HepG2 (cell line): ENCODE measurements at regions not wholly inside any gene's neighbourhood (a gene's known extent, or its start where the extent isn't known, plus 50 kb on each side); places are given as distances from the start of the nearest gene placed in this dataset.

ENCODE experiments used
- HMGA1 ChIP-seq: sonication (generic); formaldehyde crosslinking; conservative IDR thresholded peaks from 2 replicates; pipeline ENCODE4 v1.4.0; 2020; ENCODE audit warnings: missing genetic modification reagents
- HNF4A ChIP-seq: sonication (generic); formaldehyde crosslinking; IDR thresholded peaks from 2 replicates; pipeline ENCODE4 v1.4.0; 2020; ENCODE audit warnings: missing genetic modification reagents
- KAT2B ChIP-seq: fragments of 150-350 bp; IDR thresholded peaks from 2 replicates; pipeline ENCODE4 v1.6.1; 2014; ENCODE audit warnings: low read depth, low read length, borderline replicate concordance
- KMT2A ChIP-seq: sonication (generic); formaldehyde crosslinking; IDR thresholded peaks from 2 replicates; pipeline ENCODE4 v1.4.0; 2020; ENCODE audit warnings: missing genetic modification reagents
- NFYB ChIP-seq: sonication (generic); formaldehyde crosslinking; IDR thresholded peaks from 2 replicates; pipeline ENCODE4 v1.4.0; 2020; ENCODE audit warnings: missing genetic modification reagents
- PAF1 ChIP-seq: IDR thresholded peaks from 2 replicates; pipeline ENCODE4 v1.6.1; 2016; ENCODE audit warnings: missing genetic modification reagents, missing compliant biosample characterization
- PPARG ChIP-seq: conservative IDR thresholded peaks from 2 replicates; pipeline ENCODE4 v1.6.1; 2016; ENCODE audit warnings: missing biosample characterization, missing genetic modification reagents
- TAF1 ChIP-seq: sonication (generic); formaldehyde crosslinking; IDR thresholded peaks from 2 replicates; pipeline ENCODE4 v1.4.0; 2020; ENCODE audit warnings: missing genetic modification reagents
- TSC22D2 ChIP-seq: sonication (generic); formaldehyde crosslinking; IDR thresholded peaks from 2 replicates; pipeline ENCODE4 v1.5.1; 2020; ENCODE audit warnings: missing genetic modification reagents, mild to moderate bottlenecking, borderline replicate concordance
- ZFP62 ChIP-seq: sonication (generic); formaldehyde crosslinking; IDR thresholded peaks from 2 replicates; pipeline ENCODE4 v1.4.0; 2020; ENCODE audit warnings: missing genetic modification reagents
- ZNF441 ChIP-seq: sonication (generic); formaldehyde crosslinking; IDR thresholded peaks from 2 replicates; pipeline ENCODE4 v1.7.0; 2021; ENCODE audit warnings: missing genetic modification reagents, borderline replicate concordance
- ZNF451 ChIP-seq: sonication (generic); formaldehyde crosslinking; IDR thresholded peaks from 2 replicates; pipeline ENCODE4 v1.5.0; 2020; ENCODE audit warnings: mild to moderate bottlenecking, missing genetic modification reagents
- ZNF512 ChIP-seq: sonication (generic); formaldehyde crosslinking; IDR thresholded peaks from 2 replicates; pipeline ENCODE4 v1.4.0; 2020; ENCODE audit warnings: mild to moderate bottlenecking, missing genetic modification reagents
- ZNF567 ChIP-seq: sonication (generic); formaldehyde crosslinking; IDR thresholded peaks from 2 replicates; pipeline ENCODE4 v1.8.1; 2023; ENCODE audit warnings: mild to moderate bottlenecking, missing genetic modification reagents, borderline replicate concordance
- ZSCAN9 ChIP-seq: IDR thresholded peaks from 2 replicates; pipeline ENCODE4 v1.6.1; 2016; ENCODE audit warnings: borderline replicate concordance
- TF ChIP-seq, protein P1 (sequence below): sonication (generic); formaldehyde crosslinking; conservative IDR thresholded peaks from 2 replicates; pipeline ENCODE4 v1.4.0; 2020; ENCODE audit warnings: missing genetic modification reagents

DNA sequence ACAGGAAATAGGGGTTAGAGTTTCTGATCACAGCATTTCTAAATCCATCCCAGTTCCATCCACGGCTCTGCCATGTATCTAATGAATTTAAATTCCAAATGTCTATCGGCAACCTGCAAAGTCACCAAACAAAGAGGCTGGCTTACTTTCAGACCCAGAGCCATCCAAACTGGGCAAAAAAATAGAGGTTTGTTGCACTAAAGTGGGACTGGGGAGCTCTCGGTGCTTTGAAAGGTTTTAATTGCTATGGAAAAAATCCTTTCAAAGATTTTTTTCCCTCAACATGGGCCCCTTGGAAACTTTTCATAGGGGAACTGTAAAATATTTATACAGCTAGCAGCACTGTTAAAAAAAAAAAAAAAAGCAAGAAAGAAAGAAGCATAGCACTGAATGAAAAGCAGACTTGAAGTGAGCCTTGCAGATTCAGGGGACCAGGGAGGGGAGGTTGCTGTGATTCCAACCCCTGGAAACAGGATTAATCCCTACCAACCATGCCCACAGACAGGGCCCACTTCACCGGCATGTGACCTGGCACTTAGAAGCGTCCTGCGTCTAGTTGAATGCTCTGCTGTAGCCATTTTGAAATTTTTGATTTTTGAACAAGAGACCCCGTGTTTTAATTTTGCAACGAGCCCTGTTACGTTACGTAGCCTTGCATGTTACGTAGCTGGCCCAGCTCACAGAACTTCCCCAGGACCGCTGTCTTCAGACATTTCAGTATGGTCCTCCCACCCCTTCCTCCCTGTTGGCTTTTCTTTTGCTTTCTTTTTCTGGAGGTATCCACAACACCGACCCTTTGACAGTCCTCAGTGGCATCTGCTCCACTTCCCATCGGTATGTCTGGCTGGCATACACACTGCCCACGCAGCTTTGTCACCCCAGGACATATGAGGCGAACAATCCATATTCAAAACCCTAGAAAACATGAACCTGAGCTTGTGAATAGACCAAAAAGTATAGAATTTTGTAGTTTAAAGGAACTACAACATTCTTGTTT lies 105.3 kb upstream of the NFIB start (continued):
- TF ChIP-seq ZNF512 (CRISPR knock-in tag), result no peak
- TF ChIP-seq HNF4A, result no peak
- TF ChIP-seq ZFP62 (CRISPR knock-in tag), result no peak
- no peak for TF ChIP-seq TAF1
- TF ChIP-seq, protein P1, sequence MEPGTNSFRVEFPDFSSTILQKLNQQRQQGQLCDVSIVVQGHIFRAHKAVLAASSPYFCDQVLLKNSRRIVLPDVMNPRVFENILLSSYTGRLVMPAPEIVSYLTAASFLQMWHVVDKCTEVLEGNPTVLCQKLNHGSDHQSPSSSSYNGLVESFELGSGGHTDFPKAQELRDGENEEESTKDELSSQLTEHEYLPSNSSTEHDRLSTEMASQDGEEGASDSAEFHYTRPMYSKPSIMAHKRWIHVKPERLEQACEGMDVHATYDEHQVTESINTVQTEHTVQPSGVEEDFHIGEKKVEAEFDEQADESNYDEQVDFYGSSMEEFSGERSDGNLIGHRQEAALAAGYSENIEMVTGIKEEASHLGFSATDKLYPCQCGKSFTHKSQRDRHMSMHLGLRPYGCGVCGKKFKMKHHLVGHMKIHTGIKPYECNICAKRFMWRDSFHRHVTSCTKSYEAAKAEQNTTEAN, result no peak
- TF ChIP-seq NFYB (CRISPR knock-in tag), result no peak
- TF ChIP-seq ZNF441 (CRISPR knock-in tag), result no peak
- no peak for TF ChIP-seq TSC22D2 (CRISPR knock-in tag)
- TF ChIP-seq KAT2B, result no peak
- no peak for TF ChIP-seq PPARG (CRISPR knock-in tag)
- TF ChIP-seq ZNF451 (CRISPR knock-in tag), result no peak
- no peak for TF ChIP-seq ZNF567 (CRISPR knock-in tag)
- no peak for TF ChIP-seq HMGA1 (CRISPR knock-in tag)
- no peak for TF ChIP-seq PAF1 (CRISPR knock-in tag)
- TF ChIP-seq KMT2A (CRISPR knock-in tag), result no peak
- no peak for TF ChIP-seq ZSCAN9 (CRISPR knock-in tag)
